ENCODE measurements at regions not wholly inside any gene's neighbourhood (a gene's known extent, or its start where the extent isn't known, plus 50 kb on each side); places are given as distances from the start of the nearest gene placed in this dataset.

GRCh38 chr12:131561891-131562684, 148.8 kb upstream of the SFSWAP start:
- no peak for TF ChIP-seq CTCF (IDR thresholded peaks at IDR 0.05)
- no peak for TF ChIP-seq EP300 (IDR thresholded peaks at IDR 0.05)

Data from suprapubic skin (tissue), 3 donors.